HFF-Myc (cell line): ENCODE measurements at regions not wholly inside any gene's neighbourhood (a gene's known extent, or its start where the extent isn't known, plus 50 kb on each side); places are given as distances from the start of the nearest gene placed in this dataset.
"Not testable (repeated sequence)": the region's sequence is repeated elsewhere in the genome, so short reads cannot be mapped to it uniquely, and the experiment has no call there.

Experiments
- DNase-seq: peaks from one replicate; pipeline ENCODE4 v3.0.0-alpha.2; 2011; ENCODE audit warnings: low read depth; ENCODE audit errors: extremely low read depth
- H3K4me3 ChIP-seq: replicated peaks from 2 replicates; pipeline ENCODE4 v1.5.1; 2011; ENCODE audit warnings: low read depth, mild to moderate bottlenecking, control low read depth, low read length
- CTCF ChIP-seq: IDR thresholded peaks from 2 replicates; pipeline ENCODE4 v1.5.1; 2012; ENCODE audit warnings: mild to moderate bottlenecking, low read depth, low read length, control low read depth; ENCODE audit errors: missing control alignments

- TF ChIP-seq CTCF, result no peak
- no peak overlapping the region for H3K4me3 ChIP-seq
- DNase-seq, result no peak
Measured at GRCh38 chr4:162837679-162838078, 329.0 kb downstream of the NAF1 start.

GRCh38 chr4:162837241-162837640 is 329.4 kb downstream of the NAF1 start:
- TF ChIP-seq CTCF, result no peak
- no peak for DNase-seq

GRCh38 chr4:162836773-162837172 is 329.9 kb downstream of the NAF1 start:
- no peak for TF ChIP-seq CTCF
- no peak overlapping the region for H3K4me3 ChIP-seq
- DNase-seq, result no peak

More at GRCh38 chr4:162837241-162837640, 329.4 kb downstream of the NAF1 start:
- no peak overlapping the region for H3K4me3 ChIP-seq

GRCh38 chr4:162836258-162836657 is 330.4 kb downstream of the NAF1 start:
- not testable (repeated sequence) for H3K4me3 ChIP-seq, DNase-seq

- H3K4me3 ChIP-seq, result no peak overlapping the region
- DNase-seq, result no peak
- no peak for TF ChIP-seq CTCF
Measured at GRCh38 chr4:162830899-162831298, 335.8 kb downstream of the NAF1 start.

GRCh38 chr4:162817374-162817773 is 349.3 kb downstream of the NAF1 start:
- not testable (repeated sequence) for H3K4me3 ChIP-seq, DNase-seq

- no peak for DNase-seq
- no peak for TF ChIP-seq CTCF
Measured at GRCh38 chr4:162804351-162804924, 362.3 kb downstream of the NAF1 start.

GRCh38 chr4:162803378-162803777 is 363.3 kb downstream of the NAF1 start:
- DNase-seq, result no peak
- TF ChIP-seq CTCF, result no peak
- no peak overlapping the region for H3K4me3 ChIP-seq

More at GRCh38 chr4:162804351-162804924, 362.3 kb downstream of the NAF1 start:
- H3K4me3 ChIP-seq, result no peak overlapping the region
